RWPE2 (cell line): ENCODE measurements at regions not wholly inside any gene's neighbourhood (a gene's known extent, or its start where the extent isn't known, plus 50 kb on each side); places are given as distances from the start of the nearest gene placed in this dataset.

ENCODE experiments used
- ATAC-seq: fragments of 200-7000 bp; cut with Tn5 transposase; 3 replicates; pipeline ENCODE4 v1.9.1; 2021; ENCODE audit warnings: low read depth
- DNase-seq: peaks from one replicate; pipeline ENCODE4 v3.0.0-alpha.2; 2020; ENCODE audit warnings: low spot score
- H3K27ac ChIP-seq: fragments of 450-650 bp; 2 replicates; pipeline ENCODE4 v1.5.1; 2017; ENCODE audit warnings: mild to moderate bottlenecking; ENCODE audit not compliant: poor library complexity, severe bottlenecking
- H3K27me3 ChIP-seq: fragments of 250-450 bp; sonication (Bioruptor Pico); 2 replicates; pipeline ENCODE4 v1.5.1; 2021; ENCODE audit warnings: mild to moderate bottlenecking, moderate library complexity; ENCODE audit not compliant: insufficient read depth, poor library complexity, severe bottlenecking
- H3K36me3 ChIP-seq: fragments of 250-450 bp; sonication (Bioruptor Pico); 2 replicates; pipeline ENCODE4 v1.5.1; 2020; ENCODE audit warnings: low read depth, mild to moderate bottlenecking, moderate library complexity
- H3K4me1 ChIP-seq: fragments of 250-450 bp; sonication (Bioruptor Pico); 2 replicates; pipeline ENCODE4 v1.5.1; 2021; ENCODE audit warnings: mild to moderate bottlenecking, moderate library complexity; ENCODE audit not compliant: insufficient read depth, poor library complexity, severe bottlenecking
- H3K4me3 ChIP-seq: fragments of 250-450 bp; sonication (Bioruptor Pico); 2 replicates; pipeline ENCODE4 v1.5.1; 2021; ENCODE audit warnings: mild to moderate bottlenecking, moderate library complexity; ENCODE audit not compliant: severe bottlenecking
- H3K9me3 ChIP-seq: fragments of 250-450 bp; sonication (Bioruptor Pico); 2 replicates; pipeline ENCODE4 v1.5.1; 2021; ENCODE audit warnings: mild to moderate bottlenecking, moderate library complexity; ENCODE audit not compliant: severe bottlenecking
- TF ChIP-seq, protein P1 (sequence below): fragments of 450-650 bp; IDR thresholded peaks from one replicate; pipeline ENCODE4 v1.5.1; 2017; ENCODE audit warnings: mild to moderate bottlenecking, moderate library complexity; ENCODE audit not compliant: poor library complexity, severe bottlenecking

DNA sequence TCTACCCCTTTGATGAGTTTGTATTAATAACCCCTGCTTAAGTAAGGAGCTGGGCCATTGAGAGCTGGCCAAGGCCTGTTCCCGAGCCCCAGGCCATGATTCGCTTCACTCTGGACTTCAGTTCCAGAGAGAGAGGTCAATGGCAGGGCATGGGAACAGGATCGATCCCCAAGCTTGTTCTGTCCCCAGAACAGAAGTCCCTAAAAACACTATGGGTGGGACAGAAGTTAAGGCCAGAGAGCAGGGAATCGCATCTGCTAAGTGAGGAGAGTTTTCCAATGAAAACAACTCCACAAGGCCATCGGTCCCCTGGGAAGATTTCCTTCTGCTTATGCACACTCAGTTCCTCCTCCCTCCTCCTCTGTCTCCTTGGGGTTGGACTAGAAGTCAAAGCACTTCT is 159.6 kb downstream of the LSM5 start:
- DNase-seq (no peak), ATAC-seq (no peak)
- no peaks in the 10 kb centered on the region for H3K27me3 ChIP-seq
- peaks cover 11% of the 10 kb centered on the region for H3K4me1 ChIP-seq
- H3K36me3 ChIP-seq = no peaks in the 10 kb centered on the region
- no peak overlapping the region for H3K27ac ChIP-seq
- TF ChIP-seq, protein P1, sequence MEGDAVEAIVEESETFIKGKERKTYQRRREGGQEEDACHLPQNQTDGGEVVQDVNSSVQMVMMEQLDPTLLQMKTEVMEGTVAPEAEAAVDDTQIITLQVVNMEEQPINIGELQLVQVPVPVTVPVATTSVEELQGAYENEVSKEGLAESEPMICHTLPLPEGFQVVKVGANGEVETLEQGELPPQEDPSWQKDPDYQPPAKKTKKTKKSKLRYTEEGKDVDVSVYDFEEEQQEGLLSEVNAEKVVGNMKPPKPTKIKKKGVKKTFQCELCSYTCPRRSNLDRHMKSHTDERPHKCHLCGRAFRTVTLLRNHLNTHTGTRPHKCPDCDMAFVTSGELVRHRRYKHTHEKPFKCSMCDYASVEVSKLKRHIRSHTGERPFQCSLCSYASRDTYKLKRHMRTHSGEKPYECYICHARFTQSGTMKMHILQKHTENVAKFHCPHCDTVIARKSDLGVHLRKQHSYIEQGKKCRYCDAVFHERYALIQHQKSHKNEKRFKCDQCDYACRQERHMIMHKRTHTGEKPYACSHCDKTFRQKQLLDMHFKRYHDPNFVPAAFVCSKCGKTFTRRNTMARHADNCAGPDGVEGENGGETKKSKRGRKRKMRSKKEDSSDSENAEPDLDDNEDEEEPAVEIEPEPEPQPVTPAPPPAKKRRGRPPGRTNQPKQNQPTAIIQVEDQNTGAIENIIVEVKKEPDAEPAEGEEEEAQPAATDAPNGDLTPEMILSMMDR = no peak
- H3K4me3 ChIP-seq = no peak overlapping the region
- H3K9me3 ChIP-seq = no peaks in the 10 kb centered on the region

DNA sequence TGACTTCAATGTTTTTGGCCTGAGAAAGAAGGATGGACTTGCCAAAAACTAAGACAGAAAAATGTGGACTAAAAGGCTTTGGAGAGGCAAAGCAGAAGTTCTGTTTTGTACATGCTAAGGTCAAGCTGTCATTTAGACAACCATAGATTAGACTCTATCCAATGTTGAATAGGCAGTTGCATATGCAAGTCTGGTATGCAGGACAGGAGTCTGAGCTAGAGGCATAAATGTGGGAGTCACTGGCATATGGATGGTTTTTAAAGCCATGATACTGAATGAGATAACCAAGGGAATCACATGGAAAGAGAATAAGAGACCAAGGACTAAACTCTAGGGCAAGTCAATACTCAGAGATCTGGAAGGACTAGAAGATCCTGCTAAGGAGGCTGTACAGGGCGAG is 164.1 kb downstream of the LSM5 start:
- H3K27ac ChIP-seq = no peak overlapping the region
- no peak for DNase-seq
- TF ChIP-seq, protein P1 = no peak
- no peak overlapping the region for H3K4me3 ChIP-seq
- no peaks in the 10 kb centered on the region for H3K27me3 ChIP-seq
- no peaks in the 10 kb centered on the region for H3K4me1 ChIP-seq
- no peaks in the 10 kb centered on the region for H3K36me3 ChIP-seq
- no peak for ATAC-seq
- no peaks in the 10 kb centered on the region for H3K9me3 ChIP-seq

DNA sequence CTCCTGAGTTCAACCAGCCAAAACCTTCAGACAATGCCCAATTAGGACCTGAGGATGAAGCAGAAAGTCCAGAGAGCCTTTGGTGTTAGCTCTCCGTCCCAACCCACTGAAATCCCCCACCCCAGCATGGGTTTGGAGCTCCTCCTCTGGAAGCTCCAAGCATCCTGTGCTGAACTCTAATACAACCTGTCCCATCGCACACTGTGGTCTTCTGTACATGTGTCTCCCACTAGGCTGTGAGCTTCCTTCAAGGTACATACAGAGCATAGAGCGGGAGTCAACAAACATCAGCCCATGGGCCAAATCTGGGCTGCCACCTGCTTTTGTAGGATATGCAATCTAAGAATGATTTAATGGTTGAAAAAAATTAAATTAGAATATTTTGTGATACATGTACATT is 166.5 kb downstream of the LSM5 start:
- Histone ChIP-seq H3K27ac (no peak overlapping the region), H3K4me1 (no peaks in the 10 kb centered on the region), H3K36me3 (no peaks in the 10 kb centered on the region), H3K4me3 (no peak overlapping the region), H3K27me3 (no peaks in the 10 kb centered on the region), H3K9me3 (no peaks in the 10 kb centered on the region)
- ATAC-seq (no peak), DNase-seq (no peak)
- TF ChIP-seq, protein P1 = no peak

DNA sequence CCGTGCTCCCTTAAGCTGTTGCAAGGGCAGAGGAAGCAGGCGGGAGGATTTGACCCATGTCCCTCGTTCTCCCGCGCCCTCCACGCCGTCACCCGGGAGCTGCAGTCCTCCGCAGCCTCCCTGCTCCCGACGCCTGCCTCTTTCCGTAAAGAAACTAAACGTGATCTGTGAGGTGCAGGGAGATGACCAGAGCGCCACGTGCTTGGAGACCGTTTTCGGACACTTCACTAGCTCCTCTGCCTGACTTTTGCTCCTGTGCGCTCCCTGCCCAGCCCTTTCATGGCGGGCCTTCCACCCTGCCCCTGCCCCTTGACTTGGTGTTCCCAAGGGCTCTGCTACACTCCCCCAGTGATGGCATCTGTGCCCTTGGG is 171.2 kb downstream of the LSM5 start:
- H3K4me1 ChIP-seq = no peaks in the 10 kb centered on the region
- no peak overlapping the region for H3K27ac ChIP-seq
- H3K4me3 ChIP-seq = no peak overlapping the region
- DNase-seq = no peak
- no peak for ATAC-seq
- no peaks in the 10 kb centered on the region for H3K9me3 ChIP-seq
- H3K36me3 ChIP-seq = no peaks in the 10 kb centered on the region
- peaks cover 4% of the 10 kb centered on the region for H3K27me3 ChIP-seq
- TF ChIP-seq, protein P1 = no peak

DNA sequence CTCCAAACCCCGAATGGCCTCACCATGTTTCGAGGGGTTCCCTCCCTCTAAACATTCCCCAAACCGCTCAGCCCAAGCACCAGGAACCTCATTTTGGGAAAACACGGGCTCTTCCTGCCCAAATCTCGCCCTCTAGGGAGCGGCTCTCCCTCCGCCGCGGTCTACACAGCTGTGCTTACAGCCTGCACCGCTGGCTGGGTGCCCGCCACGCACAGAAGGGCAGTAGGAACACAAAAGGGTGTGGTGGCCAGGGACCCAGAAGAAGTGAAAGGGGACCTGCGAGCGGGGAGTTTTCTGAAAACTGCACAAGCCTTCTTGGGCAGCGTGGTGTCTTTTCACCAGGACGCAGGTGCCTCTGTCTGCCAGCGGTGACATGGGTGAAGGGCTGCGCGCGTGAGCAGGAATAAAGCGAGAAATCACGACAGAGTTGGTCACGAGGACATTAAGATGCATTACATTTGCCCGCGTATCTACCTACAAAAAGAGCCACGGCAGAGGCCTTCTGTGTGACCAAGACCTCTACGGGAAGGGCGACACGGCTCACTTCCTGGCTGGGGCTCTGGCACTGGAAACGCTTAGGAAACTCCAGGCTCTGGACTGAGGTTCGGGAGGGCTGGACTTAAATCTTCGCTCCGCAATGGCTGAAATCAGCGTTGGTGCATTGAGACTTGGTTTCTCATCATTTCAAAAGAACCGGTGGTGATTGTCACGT is 171.7 kb downstream of the LSM5 start:
- peaks cover 4% of the 10 kb centered on the region for H3K27me3 ChIP-seq
- TF ChIP-seq, protein P1 = no peak
- no peak overlapping the region for H3K4me3 ChIP-seq
- no peak overlapping the region for H3K27ac ChIP-seq
- H3K36me3 ChIP-seq = no peaks in the 10 kb centered on the region
- DNase-seq (no peak), ATAC-seq (no peak)
- H3K4me1 ChIP-seq = no peaks in the 10 kb centered on the region
- H3K9me3 ChIP-seq = no peaks in the 10 kb centered on the region
